ENCODE measurements at regions not wholly inside any gene's neighbourhood (a gene's known extent, or its start where the extent isn't known, plus 50 kb on each side); places are given as distances from the start of the nearest gene placed in this dataset.

- TF ChIP-seq MAFK (IDR thresholded peaks at IDR 0.05; ENCODE audit: partially characterized antibody), result no peak
- no peak for TF ChIP-seq BHLHE40 (IDR thresholded peaks at IDR 0.05; ENCODE audit: low read depth, low read length)
- TF ChIP-seq, protein P1, sequence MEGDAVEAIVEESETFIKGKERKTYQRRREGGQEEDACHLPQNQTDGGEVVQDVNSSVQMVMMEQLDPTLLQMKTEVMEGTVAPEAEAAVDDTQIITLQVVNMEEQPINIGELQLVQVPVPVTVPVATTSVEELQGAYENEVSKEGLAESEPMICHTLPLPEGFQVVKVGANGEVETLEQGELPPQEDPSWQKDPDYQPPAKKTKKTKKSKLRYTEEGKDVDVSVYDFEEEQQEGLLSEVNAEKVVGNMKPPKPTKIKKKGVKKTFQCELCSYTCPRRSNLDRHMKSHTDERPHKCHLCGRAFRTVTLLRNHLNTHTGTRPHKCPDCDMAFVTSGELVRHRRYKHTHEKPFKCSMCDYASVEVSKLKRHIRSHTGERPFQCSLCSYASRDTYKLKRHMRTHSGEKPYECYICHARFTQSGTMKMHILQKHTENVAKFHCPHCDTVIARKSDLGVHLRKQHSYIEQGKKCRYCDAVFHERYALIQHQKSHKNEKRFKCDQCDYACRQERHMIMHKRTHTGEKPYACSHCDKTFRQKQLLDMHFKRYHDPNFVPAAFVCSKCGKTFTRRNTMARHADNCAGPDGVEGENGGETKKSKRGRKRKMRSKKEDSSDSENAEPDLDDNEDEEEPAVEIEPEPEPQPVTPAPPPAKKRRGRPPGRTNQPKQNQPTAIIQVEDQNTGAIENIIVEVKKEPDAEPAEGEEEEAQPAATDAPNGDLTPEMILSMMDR (IDR thresholded peaks at IDR 0.05), result no peak
- TF ChIP-seq POLR2A (IDR thresholded peaks at IDR 0.05; ENCODE audit: low read length), result no peak
- no peak for TF ChIP-seq RAD21 (conservative IDR thresholded peaks at IDR 0.05 in 1 of 2, IDR thresholded peaks at IDR 0.05 in 1 of 2)
- no peak for TF ChIP-seq RFX5 (IDR thresholded peaks at IDR 0.05)
Observed at GRCh38 chr3:163672954-163673353, 1405.3 kb downstream of the SI start.

All from A549 (cell line).